AG04450 (cell line): ENCODE measurements at regions not wholly inside any gene's neighbourhood (a gene's known extent, or its start where the extent isn't known, plus 50 kb on each side); places are given as distances from the start of the nearest gene placed in this dataset.

Source experiments
- CTCF ChIA-PET: fragments of 300-600, 350-600 bp; formaldehyde crosslinking; extraction: SDS; loops from one replicate; lab custom pipeline; 2022; ENCODE audit warnings: antibody characterized with exemption, inconsistent platforms; lab: Charles Lee
- POLR2A ChIA-PET: fragments of 350-600 bp; formaldehyde crosslinking; extraction: SDS; loops from one replicate; lab custom pipeline; 2021; ENCODE audit warnings: antibody characterized with exemption, inconsistent platforms; lab: Yijun Ruan, JAX
- DNase-seq: peaks from one replicate; pipeline ENCODE4 v3.0.0-alpha.2; 2011; ENCODE audit warnings: low read depth, low spot score
- H3K27ac ChIP-seq: one replicate; pipeline ENCODE4 v1.5.1; 2012; ENCODE audit warnings: low read depth, low read length, control low read depth
- H3K27me3 ChIP-seq: one replicate; pipeline ENCODE4 v1.6.0; 2012; ENCODE audit warnings: low read length; ENCODE audit not compliant: control insufficient read depth, insufficient read depth
- H3K4me3 ChIP-seq: 2 replicates; pipeline ENCODE4 v1.5.1; 2011; ENCODE audit warnings: mild to moderate bottlenecking, low read depth, low read length, control low read depth
- H3K9me3 ChIP-seq: 2 replicates; pipeline ENCODE4 v1.5.1; 2012; ENCODE audit warnings: low read length; ENCODE audit not compliant: control insufficient read depth, insufficient read depth
- CTCF ChIP-seq: IDR thresholded peaks from 2 replicates; pipeline ENCODE4 v1.5.1; 2011; ENCODE audit warnings: low read depth, low read length, control low read depth, inconsistent platforms

DNA sequence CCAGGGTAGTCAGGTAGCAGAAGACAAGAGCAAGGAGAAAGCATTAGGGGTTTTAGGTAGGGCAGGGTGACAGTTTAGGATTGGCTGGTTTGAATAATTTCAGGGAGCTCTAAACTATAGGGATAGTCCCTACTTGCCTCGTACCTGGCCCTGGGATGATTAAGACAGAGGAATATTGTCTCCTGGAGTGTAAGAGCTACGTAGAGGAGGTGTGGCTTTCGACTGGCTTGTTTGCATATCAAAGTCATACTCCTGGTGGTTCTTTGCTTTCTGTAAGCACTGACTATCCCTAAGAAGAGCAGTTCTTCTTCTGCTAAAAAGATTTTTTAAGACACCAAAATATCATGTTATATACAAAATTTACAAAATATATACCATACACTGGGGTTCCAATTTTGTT is 1867.4 kb downstream of the SUCLG1 start:
- Histone ChIP-seq H3K27ac (no peak overlapping the region), H3K9me3 (no peaks in the 10 kb centered on the region), H3K27me3 (no peaks in the 10 kb centered on the region), H3K4me3 (no peak overlapping the region)
- no peak for DNase-seq
- no peak for TF ChIP-seq CTCF
- ChIA-PET CTCF (no interaction called here), POLR2A (no interaction called here)

GRCh38 chr2:82576656-82577055 is 1882.4 kb downstream of the SUCLG1 start:
- Histone ChIP-seq H3K9me3 (peaks cover 2% of the 10 kb centered on the region), H3K27ac (no peak overlapping the region), H3K4me3 (no peak overlapping the region), H3K27me3 (no peaks in the 10 kb centered on the region)
- no peak for TF ChIP-seq CTCF
- ChIA-PET POLR2A (no interaction called here), CTCF (no interaction called here)
- DNase-seq, result no peak

DNA sequence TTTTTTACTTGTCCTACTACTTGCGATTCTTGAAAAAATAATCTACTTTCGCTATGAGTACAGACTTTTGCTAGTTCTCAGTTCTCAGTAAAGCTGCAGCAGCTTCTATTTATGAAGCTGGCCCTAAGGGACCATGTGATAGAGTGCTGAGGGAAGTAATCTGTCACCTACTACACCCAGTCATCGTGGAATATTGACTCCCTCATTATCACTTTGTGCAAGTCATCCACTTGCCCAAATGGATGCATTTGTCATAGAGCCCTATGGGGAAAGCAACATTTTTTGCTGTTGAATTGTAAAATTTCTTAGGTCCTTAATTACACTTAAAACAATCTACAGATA is 1919.8 kb downstream of the SUCLG1 start:
- Histone ChIP-seq H3K4me3 (no peak overlapping the region), H3K27me3 (no peaks in the 10 kb centered on the region), H3K9me3 (no peaks in the 10 kb centered on the region), H3K27ac (no peak overlapping the region)
- POLR2A ChIA-PET, result no interaction called here
- no peak for TF ChIP-seq CTCF
- CTCF ChIA-PET, result no interaction called here
- no peak for DNase-seq

- Histone ChIP-seq H3K9me3 (no peaks in the 10 kb centered on the region), H3K4me3 (no peak overlapping the region), H3K27ac (no peak overlapping the region), H3K27me3 (no peaks in the 10 kb centered on the region)
- CTCF ChIA-PET, result no interaction called here
- TF ChIP-seq CTCF, result no peak
- POLR2A ChIA-PET, result no interaction called here
- DNase-seq, result no peak
Measured at GRCh38 chr2:82538590-82539279, 1920.3 kb downstream of the SUCLG1 start.

DNA sequence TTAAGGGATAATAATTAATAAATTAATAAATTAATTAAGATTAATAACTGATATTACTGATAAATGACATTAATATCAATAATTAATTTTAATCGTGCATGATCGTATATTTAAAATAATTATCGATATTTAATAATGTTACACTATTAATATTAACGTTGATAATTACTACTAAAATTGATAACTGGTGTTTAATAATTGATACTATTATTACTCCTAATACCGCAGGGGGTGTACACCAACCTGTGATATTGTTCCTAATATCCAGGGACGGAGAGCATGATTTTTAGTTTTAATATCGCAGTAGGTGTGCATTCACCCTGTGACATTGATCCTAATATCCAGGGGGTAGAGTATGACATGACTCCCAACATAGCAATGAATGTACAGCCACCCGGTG is 1930.8 kb downstream of the SUCLG1 start:
- TF ChIP-seq CTCF, result no peak
- peaks cover 5% of the 10 kb centered on the region; the same call in 1 of the 2 replicates for H3K9me3 ChIP-seq
- no peak for DNase-seq
- no peaks in the 10 kb centered on the region for H3K27me3 ChIP-seq
- ChIA-PET POLR2A (no interaction called here), CTCF (no interaction called here)
- H3K27ac ChIP-seq, result no peak overlapping the region
- H3K4me3 ChIP-seq, result no peak overlapping the region
